Gastroesophageal sphincter (tissue), 3 donors: ENCODE measurements at regions not wholly inside any gene's neighbourhood (a gene's known extent, or its start where the extent isn't known, plus 50 kb on each side); places are given as distances from the start of the nearest gene placed in this dataset.

Experiments used
- CTCF ChIP-seq, 4 experiments: fragments of 200-600 bp in 2 of 4; fragments of 450-650 bp in 2 of 4; sonication (generic) in 1 of 4; IDR thresholded peaks; one replicate each; pipeline ENCODE4 v1.5.1; 2017 to 2019; ENCODE audit warnings: antibody characterized with exemption in 4 of 4, mild to moderate bottlenecking in 2 of 4, moderate library complexity in 2 of 4
- POLR2A ChIP-seq, 2 donors: fragments of 450-650 bp; IDR thresholded peaks; one replicate each; pipeline ENCODE4 v1.6.1; 2017; ENCODE audit warnings: antibody characterized with exemption in 2 of 2, mild to moderate bottlenecking in 2 of 2, moderate library complexity in 1 of 2

GRCh38 chr2:5969303-5969702, 277.1 kb downstream of the SOX11 start:
- no peak for TF ChIP-seq POLR2A (IDR thresholded peaks at IDR 0.05)
- TF ChIP-seq CTCF (IDR thresholded peaks at IDR 0.05) = no peak
